K562 (cell line): ENCODE measurements at regions not wholly inside any gene's neighbourhood (a gene's known extent, or its start where the extent isn't known, plus 50 kb on each side); places are given as distances from the start of the nearest gene placed in this dataset.

Experiments used
- ATAC-seq: fragments of 200-7000 bp; cut with Tn5 transposase; 3 replicates; pipeline ENCODE4 v1.9.1; 2020; ENCODE audit warnings: moderate library complexity
- BruUV-seq: library from RNA; stranded (reverse); fragments of 400-500 nt; replicated peaks from 2 replicates; lab custom pipeline; 2021; lab: Mats Ljungman, UMichigan
- CTCF ChIA-PET: fragments of 300-600 bp; formaldehyde crosslinking; extraction: SDS; loops from one replicate; lab custom pipeline; 2021; ENCODE audit warnings: low intra/inter-chr PET ratio; lab: Yijun Ruan, JAX
- POLR2A ChIA-PET: fragments of 300-600, 350-650 bp; sonication (Branson Sonifier 250); formaldehyde crosslinking; extraction: SDS; loops from one replicate; lab custom pipeline; 2021; ENCODE audit warnings: antibody characterized with exemption, inconsistent platforms; lab: Yijun Ruan, JAX
- DNase-seq, 4 experiments: peaks; one replicate each; pipeline versions ENCODE4 v3.0.0 to v3.0.0-alpha.2; 2011 to 2018; ENCODE audit warnings: low spot score in 3 of 4, mixed read lengths in 3 of 4; ENCODE audit errors: extremely low read depth in 1 of 4
- FAIRE-seq: peaks from 2 replicates; lab custom pipeline; 2011; peaks lifted over from hg19 to GRCh38; lab: Jason Lieb, UNC
- H2AFZ ChIP-seq: 2 replicates; pipeline ENCODE4 v1.6.0; 2011; ENCODE audit warnings: low read depth, low read length, control low read depth, inconsistent platforms
- H3K27ac ChIP-seq: fragments of 200-600 bp; 3 replicates; pipeline ENCODE4 v1.8.0; 2011; ENCODE audit warnings: low read depth, mild to moderate bottlenecking, control low read depth, inconsistent platforms, low read length, moderate library complexity, mixed read lengths; ENCODE audit errors: extremely low read depth
- H3K27me3 ChIP-seq, 2 experiments: fragments of 300-600 bp in 1 of 2; 2 replicates in 1 of 2; 3 replicates in 1 of 2; pipeline versions ENCODE4 v1.6.0 to v1.8.0; 2011; ENCODE audit warnings: inconsistent platforms in 2 of 2, low read length in 2 of 2, mild to moderate bottlenecking in 1 of 2, mixed read lengths in 1 of 2, moderate library complexity in 1 of 2; ENCODE audit not compliant: control insufficient read depth in 2 of 2, insufficient read depth in 2 of 2
- H3K36me3 ChIP-seq: fragments of 300-600 bp; 3 replicates; pipeline ENCODE4 v1.8.0; 2011; ENCODE audit warnings: mild to moderate bottlenecking, low read length, inconsistent platforms; ENCODE audit not compliant: control insufficient read depth, insufficient read depth
- H3K4me1 ChIP-seq, 2 experiments: fragments of 200-600 bp in 1 of 2; replicated peaks in 1 of 2; 2 replicates in 1 of 2; 3 replicates in 1 of 2; pipeline versions ENCODE4 v1.5.1 to v1.8.0; 2011; ENCODE audit warnings: inconsistent platforms in 2 of 2, low read length in 2 of 2, mild to moderate bottlenecking in 1 of 2, mixed read lengths in 1 of 2, moderate library complexity in 1 of 2; ENCODE audit not compliant: control insufficient read depth in 2 of 2, insufficient read depth in 2 of 2
- H3K4me2 ChIP-seq: 2 replicates; pipeline ENCODE4 v1.6.1; 2011; ENCODE audit warnings: low read length, control low read depth, inconsistent platforms, mixed read lengths; ENCODE audit not compliant: insufficient read depth
- H3K4me3 ChIP-seq: fragments of 200-600 bp; sonication (generic), shearing (Covaris generic); 2 replicates; pipeline ENCODE4 v1.5.1; 2016; ENCODE audit warnings: control low read depth, inconsistent platforms
- H3K79me2 ChIP-seq: fragments of 200-600 bp; 3 replicates; pipeline ENCODE4 v1.8.0; 2011; ENCODE audit warnings: low read length, inconsistent platforms; ENCODE audit not compliant: control insufficient read depth, insufficient read depth
- H3K9ac ChIP-seq, 2 experiments: 2 replicates each; pipeline versions ENCODE4 v1.6.0 to v1.6.1; 2011; ENCODE audit warnings: low read depth in 2 of 2, low read length in 2 of 2, control low read depth in 1 of 2, inconsistent platforms in 1 of 2, mild to moderate bottlenecking in 1 of 2, mixed read lengths in 1 of 2; ENCODE audit not compliant: insufficient read depth in 1 of 2
- H3K9me1 ChIP-seq: one replicate; pipeline ENCODE4 v1.6.0; 2011; ENCODE audit warnings: inconsistent platforms, mild to moderate bottlenecking, low read length, moderate library complexity; ENCODE audit not compliant: control insufficient read depth, insufficient read depth
- H3K9me3 ChIP-seq: replicated peaks from 2 replicates; pipeline ENCODE4 v1.5.1; 2011; ENCODE audit warnings: low read depth, low read length, inconsistent platforms; ENCODE audit not compliant: control insufficient read depth, insufficient read depth
- H4K20me1 ChIP-seq: replicated peaks from 2 replicates; pipeline ENCODE4 v1.6.1; 2011; ENCODE audit warnings: low read length, inconsistent platforms, mixed read lengths; ENCODE audit not compliant: control insufficient read depth, insufficient read depth
- CEBPZ ChIP-seq: fragments of 150-350 bp; IDR thresholded peaks from 2 replicates; pipeline ENCODE4 v1.6.1; 2014; ENCODE audit warnings: low read depth, mild to moderate bottlenecking, low read length, borderline replicate concordance
- DMBX1 ChIP-seq: fragments of 250-450 bp; sonication (Bioruptor Pico); IDR thresholded peaks from 2 replicates; pipeline ENCODE4 v1.8.0; 2022; ENCODE audit warnings: inconsistent platforms, mild to moderate bottlenecking, moderate library complexity, borderline replicate concordance
- MED1 ChIP-seq: sonication (generic); formaldehyde crosslinking; IDR thresholded peaks from 2 replicates; pipeline ENCODE4 v1.8.1; 2023; ENCODE audit warnings: missing genetic modification reagents, borderline replicate concordance
- POLR3A ChIP-seq: IDR thresholded peaks from 2 replicates; pipeline ENCODE4 v1.6.1; 2011; ENCODE audit warnings: borderline replicate concordance, mild to moderate bottlenecking, moderate library complexity; ENCODE audit not compliant: insufficient read length, insufficient read depth; ENCODE audit errors: extremely low read depth
- RBM39 ChIP-seq: fragments of 200-400 bp; formaldehyde crosslinking; optimal IDR thresholded peaks from 2 replicates; pipeline ENCODE3; 2018; ENCODE audit warnings: low read depth, low read length
- SOX6 ChIP-seq: fragments of 450-650 bp; IDR thresholded peaks from 2 replicates; pipeline ENCODE4 v1.6.1; 2014; ENCODE audit warnings: mild to moderate bottlenecking
- TCF7 ChIP-seq: sonication (generic); IDR thresholded peaks from 2 replicates; pipeline ENCODE4 v1.6.1; 2016; ENCODE audit warnings: antibody characterized with exemption, borderline replicate concordance
- ZBTB40 ChIP-seq, 2 experiments: fragments of 450-650 bp in 1 of 2; sonication (generic) in 1 of 2; formaldehyde crosslinking in 1 of 2; IDR thresholded peaks; 2 replicates each; pipeline versions ENCODE4 v1.7.1 to v1.9.0; 2016 to 2022; ENCODE audit warnings: inconsistent platforms in 1 of 2, mild to moderate bottlenecking in 1 of 2, missing genetic modification reagents in 1 of 2
- ZNF143 ChIP-seq: sonication (generic); formaldehyde crosslinking; IDR thresholded peaks from 2 replicates; pipeline ENCODE4 v1.9.0; 2022; ENCODE audit warnings: mild to moderate bottlenecking, missing genetic modification reagents
- ZNF212 ChIP-seq: fragments of 450-650 bp; formaldehyde crosslinking; IDR thresholded peaks from 2 replicates; pipeline ENCODE4 v1.4.0; 2020; ENCODE audit warnings: mild to moderate bottlenecking
- ZNF77 ChIP-seq: fragments of 250-450 bp; sonication (Bioruptor Pico); IDR thresholded peaks from 2 replicates; pipeline ENCODE4 v1.5.0; 2020
- WGBS: fragments of 100-300 bp; shearing (Covaris generic); methylation state at CpG from one replicate; pipeline ENCODE4 v1.1.6; 2016; ENCODE audit warnings: low coverage, mixed read lengths; ENCODE audit not compliant: insufficient coverage; ENCODE audit errors: missing lambda C conversion rate; 5-methylcytosine and 5-hydroxymethylcytosine counted together
- in situ Hi-C: fragments of 300-500 bp; cut with MboI; formaldehyde crosslinking; loops from 4 replicates; pipeline ENCODE4 v1.15.0; 2018; ENCODE audit warnings: inconsistent platforms, mixed read lengths
- intact Hi-C: fragments of 100-400 bp; cut with micrococcal nuclease; formaldehyde crosslinking; loops from 2 replicates; pipeline ENCODE4 v1.14.2; 2022

- Histone ChIP-seq H4K20me1 (no peaks in the 10 kb centered on the region; the same call in 1 of the 2 replicates), H3K4me3 (no peak overlapping the region), H3K27me3 (peaks cover 0 to 9% of the 10 kb centered on the region in 2 experiments; a peak in 1 of 5 replicates), H3K9ac (no peak overlapping the region), H3K79me2 (no peaks in the 10 kb centered on the region), H3K27ac (no peak overlapping the region), H3K4me2 (no peak overlapping the region), H3K9me3 (no peaks in the 10 kb centered on the region), H3K9me1 (no peaks in the 10 kb centered on the region), H3K36me3 (no peaks in the 10 kb centered on the region), H3K4me1 (no peaks in the 10 kb centered on the region), H2AFZ (no peak overlapping the region)
- DNase-seq (no peak), ATAC-seq (no peak), FAIRE-seq (no peak)
- ChIA-PET CTCF (interaction anchor here (0.6 kb wide), 1 partner anchor 812 kb away, joined by 3 read pairs; no protein-coding TSS in a partner anchor), POLR2A (interaction anchor here (0.6 kb wide), 2 partner anchors 209 to 313 kb away, joined by 3 read pairs; no protein-coding TSS in a partner anchor)
- intact Hi-C loops, result no loop called here
- in situ Hi-C loops, result no loop called here
- 0% methylated on average over 3 of the region's 4 CpGs for WGBS
- BruUV-seq, result no TSS peak
- no peak for TF ChIP-seq ZNF77
- no peak for TF ChIP-seq DMBX1 (CRISPR knock-in tag)
- no peak for TF ChIP-seq POLR3A
- no peak for TF ChIP-seq RBM39
- no peak for TF ChIP-seq CEBPZ
- no peak for TF ChIP-seq SOX6
- TF ChIP-seq ZNF143 (CRISPR knock-in tag), result no peak
- no peak for TF ChIP-seq ZBTB40 (IDR thresholded peaks at IDR 0.05)
- TF ChIP-seq ZBTB40 (CRISPR knock-in tag; IDR thresholded peaks at IDR 0.05), result no peak
- TF ChIP-seq ZNF212 (CRISPR knock-in tag), result no peak
- no peak for TF ChIP-seq TCF7
- TF ChIP-seq MED1 (CRISPR knock-in tag), result no peak
Observed at GRCh38 chr12:3341594-3341993, 149.4 kb upstream of the PRMT8 start.
